ENCODE measurements at regions not wholly inside any gene's neighbourhood (a gene's known extent, or its start where the extent isn't known, plus 50 kb on each side); places are given as distances from the start of the nearest gene placed in this dataset.

GRCh38 chr2:3099145-3099859 is 278.3 kb downstream of the EIPR1 start:
- no peak for DNase-seq

GRCh38 chr2:3098231-3098630 is 279.4 kb downstream of the EIPR1 start:
- DNase-seq, result no peak

- DNase-seq, result no peak
These were observed 279.8 kb downstream of the EIPR1 start for GRCh38 chr2:3097804-3098203.

DNA sequence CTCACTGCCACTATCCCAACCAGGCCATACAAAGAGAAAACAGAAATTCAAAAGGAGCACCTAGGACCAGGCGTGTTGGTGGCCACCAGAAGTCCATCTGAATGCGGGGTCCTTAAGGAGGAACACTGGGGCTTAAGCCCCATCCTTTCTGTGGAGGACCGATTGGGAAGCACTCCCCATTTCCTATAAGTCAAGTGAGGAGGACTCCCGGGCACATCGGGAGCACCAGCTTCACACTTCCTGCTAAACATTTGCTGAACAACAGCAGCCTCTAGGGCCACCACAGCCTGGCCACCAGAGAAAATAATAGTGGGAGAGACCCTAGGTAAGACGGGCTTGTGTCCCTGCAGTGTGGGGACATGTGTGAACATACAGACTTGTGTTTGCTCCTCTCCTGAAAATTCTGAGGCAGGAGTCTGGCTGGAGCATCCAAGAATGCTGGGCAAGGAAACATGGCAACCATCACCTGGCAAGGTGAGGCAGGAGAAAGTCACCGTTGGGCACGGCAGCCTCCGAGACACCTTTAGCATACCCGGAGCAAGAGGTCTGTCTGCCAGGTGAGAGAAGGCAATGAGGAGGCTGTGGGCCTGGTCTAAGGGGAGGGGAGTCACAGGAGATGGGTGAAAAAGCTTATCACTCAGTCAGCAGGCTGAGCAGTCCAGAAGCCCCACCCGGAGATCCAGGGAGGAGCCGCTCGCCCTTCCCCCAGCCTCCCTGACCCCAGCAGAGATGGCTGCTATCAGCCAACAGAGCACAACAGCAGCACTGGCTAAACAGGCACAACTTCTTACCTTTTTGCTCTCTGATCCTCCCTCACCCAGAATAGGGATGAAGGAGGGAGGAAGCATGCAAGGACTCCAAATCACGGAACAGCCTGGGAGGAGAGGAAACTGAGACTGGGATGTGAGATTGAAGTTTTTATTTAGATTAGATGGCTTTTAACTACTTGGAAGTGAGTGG is 282.3 kb downstream of the EIPR1 start:
- no peak for DNase-seq

- DNase-seq, result no peak
These were observed 283.3 kb downstream of the EIPR1 start for GRCh38 chr2:3094318-3094717.

DNA sequence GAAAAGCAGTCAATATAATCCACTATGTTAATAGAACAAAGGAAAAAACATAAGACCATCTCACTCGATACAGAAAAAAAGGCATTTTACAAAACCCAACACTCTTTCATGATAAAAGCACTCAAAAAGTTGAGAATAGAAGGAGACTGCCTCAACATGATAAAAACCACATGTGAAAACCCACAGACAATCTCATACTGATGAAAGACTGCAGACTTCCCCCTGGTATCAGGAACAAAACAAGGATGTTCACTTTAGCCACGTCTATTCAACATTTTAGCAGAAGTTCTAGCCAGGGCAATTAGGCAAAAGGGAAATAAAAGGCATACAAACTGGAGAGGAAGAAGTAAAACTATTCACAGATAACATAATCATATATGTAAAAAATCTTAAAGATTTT is 285.9 kb downstream of the EIPR1 start:
- no peak for DNase-seq

GRCh38 chr2:3082705-3083104 is 294.9 kb downstream of the EIPR1 start:
- DNase-seq, result no peak

- no peak for DNase-seq
These were observed 297.4 kb downstream of the EIPR1 start for GRCh38 chr2:3079959-3080948.

- DNase-seq, result no peak
These were observed 298.2 kb downstream of the EIPR1 start for GRCh38 chr2:3079466-3079865.

GRCh38 chr2:3078684-3079083 is 298.9 kb downstream of the EIPR1 start:
- no peak for DNase-seq

- no peak for DNase-seq
These were observed 300.6 kb downstream of the EIPR1 start for GRCh38 chr2:3076848-3077642.

- DNase-seq, result no peak
These were observed 301.7 kb downstream of the EIPR1 start for GRCh38 chr2:3075991-3076340.

DNA sequence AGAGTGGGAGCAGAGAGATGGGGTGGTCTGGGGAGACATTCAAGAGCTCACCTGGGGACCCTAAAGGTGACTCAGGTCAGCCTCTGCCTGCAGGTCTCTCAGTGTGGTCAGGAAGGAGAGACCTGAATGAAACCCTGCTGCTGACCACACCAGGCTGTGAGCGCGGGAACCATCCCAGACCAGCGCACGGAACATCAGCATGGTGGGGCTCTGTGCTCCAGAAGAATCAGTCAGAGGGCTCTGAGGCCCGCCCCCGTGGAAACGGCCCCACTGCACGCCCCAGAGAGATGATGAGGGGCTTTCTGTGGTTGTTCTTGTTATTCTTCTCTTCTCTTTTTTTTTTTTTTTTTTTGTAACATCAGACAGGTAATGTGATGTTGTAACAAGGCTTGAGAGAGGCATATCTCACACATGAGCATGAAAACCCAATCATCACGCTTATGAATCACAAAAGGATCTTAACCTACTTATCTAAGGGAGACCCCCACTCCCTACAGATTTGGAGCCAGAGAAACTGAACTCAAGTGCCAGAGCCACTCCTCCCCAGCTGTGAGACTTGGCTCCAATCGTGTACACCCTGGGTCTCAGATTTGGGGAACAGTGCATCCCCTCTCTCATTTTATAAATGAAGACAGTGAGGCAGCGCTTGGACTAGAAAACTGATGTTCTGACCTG is 302.2 kb downstream of the EIPR1 start:
- DNase-seq, result no peak

DNA sequence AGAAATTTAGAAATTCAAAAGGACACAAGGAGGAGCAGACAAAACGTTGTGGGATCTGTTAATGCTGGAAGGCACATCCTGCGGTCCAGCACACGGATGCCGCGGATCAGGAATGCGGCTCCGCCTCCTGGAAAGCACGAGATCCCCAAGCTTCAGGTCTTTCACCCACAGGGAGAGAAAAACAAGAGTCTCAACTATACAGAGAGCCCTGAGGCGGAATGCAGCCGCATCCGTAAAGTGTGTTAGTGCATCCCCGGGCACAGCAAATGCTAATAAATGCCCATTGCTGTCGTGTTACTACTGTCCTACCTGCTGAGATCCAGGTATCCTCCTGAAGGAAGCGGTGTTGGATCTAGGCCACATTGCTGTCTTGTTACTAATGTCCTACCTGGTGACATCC is 303.9 kb downstream of the EIPR1 start:
- DNase-seq, result no peak

GRCh38 chr2:3073041-3073595 is 304.5 kb downstream of the EIPR1 start:
- no peak for DNase-seq

GRCh38 chr2:3071685-3072263 is 305.8 kb downstream of the EIPR1 start:
- no peak for DNase-seq

- DNase-seq, result no peak
These were observed 310.8 kb downstream of the EIPR1 start for GRCh38 chr2:3066831-3067230.

GRCh38 chr2:3065928-3066327 is 311.7 kb downstream of the EIPR1 start:
- no peak for DNase-seq

- no peak for DNase-seq
These were observed 314.9 kb downstream of the EIPR1 start for GRCh38 chr2:3062476-3063260.

GRCh38 chr2:3060049-3060448 is 317.6 kb downstream of the EIPR1 start:
- DNase-seq, result no peak
